Tibial nerve (tissue), 4 donors: ENCODE measurements at regions not wholly inside any gene's neighbourhood (a gene's known extent, or its start where the extent isn't known, plus 50 kb on each side); places are given as distances from the start of the nearest gene placed in this dataset.

Experiments used
- DNase-seq, 2 donors: peaks; one replicate each; pipeline ENCODE4 v3.0.0-alpha.2; 2019; ENCODE audit warnings: low spot score in 2 of 2
- H3K27ac ChIP-seq, 4 donors: fragments of 200-600 bp; sonication (generic) in 3 of 4; one replicate each; pipeline ENCODE4 v1.5.1; 2017 to 2019; ENCODE audit warnings: mild to moderate bottlenecking in 1 of 4
- H3K27me3 ChIP-seq, 2 donors: fragments of 200-600 bp; sonication (generic) in 1 of 2; one replicate each; pipeline versions ENCODE4 v1.5.1 to v1.6.0; 2017 to 2019
- H3K36me3 ChIP-seq, 3 donors: fragments of 200-600 bp; sonication (generic); one replicate each; pipeline ENCODE4 v1.5.1; 2018 to 2019
- H3K4me1 ChIP-seq, 4 donors: fragments of 200-600 bp; sonication (generic) in 3 of 4; one replicate each; pipeline ENCODE4 v1.5.1; 2017 to 2019
- H3K4me3 ChIP-seq, 4 donors: fragments of 200-600 bp; sonication (generic) in 3 of 4; one replicate each; pipeline ENCODE4 v1.5.1; 2017 to 2019; ENCODE audit warnings: mild to moderate bottlenecking in 1 of 4, moderate library complexity in 1 of 4
- H3K9me3 ChIP-seq, 4 donors: fragments of 200-600 bp; sonication (generic) in 3 of 4; one replicate each; pipeline ENCODE4 v1.5.1; 2017 to 2019
- CTCF ChIP-seq, 5 experiments: fragments of 200-600 bp in 3 of 5; fragments of 450-650 bp in 2 of 5; sonication (generic) in 3 of 5; IDR thresholded peaks; one replicate each; pipeline ENCODE4 v1.5.1; 2016 to 2019; ENCODE audit warnings: antibody characterized with exemption in 5 of 5, mild to moderate bottlenecking in 3 of 5, moderate library complexity in 2 of 5
- EP300 ChIP-seq, 2 donors: sonication (generic); formaldehyde crosslinking; IDR thresholded peaks; one replicate each; pipeline ENCODE4 v1.6.1; 2017; ENCODE audit warnings: antibody characterized with exemption in 2 of 2, mild to moderate bottlenecking in 1 of 2
- POLR2A ChIP-seq, 2 donors: fragments of 450-650 bp; IDR thresholded peaks; one replicate each; pipeline ENCODE4 v1.6.1; 2017; ENCODE audit warnings: antibody characterized with exemption in 2 of 2, mild to moderate bottlenecking in 2 of 2, moderate library complexity in 2 of 2
- WGBS, 2 donors: methylation state at CpG; one replicate each; pipeline ENCODE4 v1.1.5; 2018; 5-methylcytosine and 5-hydroxymethylcytosine counted together

GRCh38 chr1:79285667-79286066 lies 279.1 kb upstream of the ADGRL4 start:
- H3K36me3 ChIP-seq = no peaks in the 10 kb centered on the region
- H3K9me3 ChIP-seq = no peaks in the 10 kb centered on the region
- no peaks in the 10 kb centered on the region for H3K4me1 ChIP-seq
- no peak for TF ChIP-seq POLR2A (IDR thresholded peaks at IDR 0.05)
- TF ChIP-seq EP300 (IDR thresholded peaks at IDR 0.05) = no peak
- TF ChIP-seq CTCF (IDR thresholded peaks at IDR 0.05) = no peak
- no peak overlapping the region for H3K27ac ChIP-seq
- DNase-seq = no peak
- H3K4me3 ChIP-seq = no peak overlapping the region
- 74 to 78% methylated on average over 2 of the region's 2 CpGs for WGBS, 2 donors
- H3K27me3 ChIP-seq = no peaks in the 10 kb centered on the region

- DNase-seq = no peak
- Histone ChIP-seq H3K36me3 (no peaks in the 10 kb centered on the region), H3K27me3 (no peaks in the 10 kb centered on the region), H3K27ac (no peak overlapping the region), H3K4me3 (no peak overlapping the region), H3K4me1 (no peaks in the 10 kb centered on the region), H3K9me3 (no peaks in the 10 kb centered on the region)
- TF ChIP-seq EP300 (IDR thresholded peaks at IDR 0.05) (no peak), POLR2A (IDR thresholded peaks at IDR 0.05) (no peak), CTCF (IDR thresholded peaks at IDR 0.05) (no peak)
- 92 to 93% methylated on average over 10 of the region's 10 CpGs for WGBS, 2 donors
Measured at GRCh38 chr1:79283451-79283850, 276.9 kb upstream of the ADGRL4 start.

- TF ChIP-seq CTCF (IDR thresholded peaks at IDR 0.05) (no peak), POLR2A (IDR thresholded peaks at IDR 0.05) (no peak), EP300 (IDR thresholded peaks at IDR 0.05) (no peak)
- WGBS, 2 donors = 76 to 91% methylated on average over 6 of the region's 6 CpGs
- Histone ChIP-seq H3K9me3 (no peaks in the 10 kb centered on the region), H3K4me3 (no peak overlapping the region), H3K27ac (no peak overlapping the region), H3K36me3 (no peaks in the 10 kb centered on the region), H3K27me3 (no peaks in the 10 kb centered on the region), H3K4me1 (no peaks in the 10 kb centered on the region)
- no peak for DNase-seq
Measured at GRCh38 chr1:79281442-79281841, 274.9 kb upstream of the ADGRL4 start.

GRCh38 chr1:79271759-79272158 lies 265.2 kb upstream of the ADGRL4 start:
- Histone ChIP-seq H3K4me1 (no peaks in the 10 kb centered on the region), H3K27me3 (no peaks in the 10 kb centered on the region), H3K9me3 (peaks cover 0 to 47% (median 5%) of the 10 kb centered on the region in 4 donors), H3K36me3 (no peaks in the 10 kb centered on the region), H3K27ac (no peak overlapping the region), H3K4me3 (no peak overlapping the region)
- DNase-seq = no peak
- 100% methylated on average over 1 of the region's 1 CpG for WGBS, 2 donors
- TF ChIP-seq POLR2A (IDR thresholded peaks at IDR 0.05) (no peak), EP300 (IDR thresholded peaks at IDR 0.05) (no peak), CTCF (IDR thresholded peaks at IDR 0.05) (no peak)

GRCh38 chr1:79264975-79265818 lies 258.7 kb upstream of the ADGRL4 start:
- Histone ChIP-seq H3K4me3 (no peak overlapping the region), H3K36me3 (no peaks in the 10 kb centered on the region), H3K9me3 (no peaks in the 10 kb centered on the region), H3K27ac (no peak overlapping the region), H3K4me1 (no peaks in the 10 kb centered on the region), H3K27me3 (no peaks in the 10 kb centered on the region)
- TF ChIP-seq CTCF (IDR thresholded peaks at IDR 0.05) = no peak
- no peak for TF ChIP-seq POLR2A (IDR thresholded peaks at IDR 0.05)
- no peak for TF ChIP-seq EP300 (IDR thresholded peaks at IDR 0.05)
- DNase-seq = no peak
- WGBS, 2 donors = 76 to 84% methylated on average over 4 of the region's 4 CpGs
